ENCODE measurements at regions not wholly inside any gene's neighbourhood (a gene's known extent, or its start where the extent isn't known, plus 50 kb on each side); places are given as distances from the start of the nearest gene placed in this dataset.

- TF ChIP-seq EZH2 (IDR thresholded peaks at IDR 0.05) (no peak), POLR2AphosphoS5 (IDR thresholded peaks at IDR 0.05; ENCODE audit: borderline replicate concordance, low read depth, low read length) (no peak)
Measured at GRCh38 chr4:165548702-165549101, 169.9 kb downstream of the CPE start.
